ENCODE measurements at regions not wholly inside any gene's neighbourhood (a gene's known extent, or its start where the extent isn't known, plus 50 kb on each side); places are given as distances from the start of the nearest gene placed in this dataset.
"Not testable (repeated sequence)": the region's sequence is repeated elsewhere in the genome, so short reads cannot be mapped to it uniquely, and the experiment has no call there.

DNA sequence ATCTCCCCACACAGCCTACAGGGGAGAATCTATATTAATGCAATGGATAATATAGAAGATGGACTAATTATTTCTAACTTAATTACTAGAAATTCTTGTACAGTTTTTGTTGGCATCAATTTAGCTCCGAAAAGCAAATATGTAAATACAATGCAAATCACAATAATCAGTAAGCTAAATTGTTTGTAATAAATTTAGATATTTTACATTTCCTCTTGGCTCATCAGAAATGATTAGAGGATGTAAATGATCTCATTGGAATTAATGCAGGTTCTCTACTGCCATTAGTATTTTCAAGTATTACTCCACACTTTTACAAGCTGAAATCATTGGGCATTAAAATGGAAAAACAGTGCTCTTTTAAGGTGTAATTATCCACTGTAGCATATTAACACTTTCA is 741.8 kb upstream of the MIR17HG start:
- H3K27me3 ChIP-seq: no peaks in the 10 kb centered on the region
- H3K36me3 ChIP-seq: no peaks in the 10 kb centered on the region
- H3K27ac ChIP-seq: no peak overlapping the region
- ATAC-seq: no peak
- H3K9me3 ChIP-seq: no peaks in the 10 kb centered on the region
- 88 to 100% methylated on average over 1 of the region's 1 CpG for WGBS, 2 donors (ENCODE audit: low coverage in 1 of 2)
- no peak overlapping the region for H3K4me3 ChIP-seq
- no peaks in the 10 kb centered on the region for H3K4me1 ChIP-seq
- TF ChIP-seq EP300 (IDR thresholded peaks at IDR 0.05) (no peak), POLR2AphosphoS5 (IDR thresholded peaks at IDR 0.05) (no peak), POLR2A (IDR thresholded peaks at IDR 0.05) (no peak)
- TF ChIP-seq, protein P1, sequence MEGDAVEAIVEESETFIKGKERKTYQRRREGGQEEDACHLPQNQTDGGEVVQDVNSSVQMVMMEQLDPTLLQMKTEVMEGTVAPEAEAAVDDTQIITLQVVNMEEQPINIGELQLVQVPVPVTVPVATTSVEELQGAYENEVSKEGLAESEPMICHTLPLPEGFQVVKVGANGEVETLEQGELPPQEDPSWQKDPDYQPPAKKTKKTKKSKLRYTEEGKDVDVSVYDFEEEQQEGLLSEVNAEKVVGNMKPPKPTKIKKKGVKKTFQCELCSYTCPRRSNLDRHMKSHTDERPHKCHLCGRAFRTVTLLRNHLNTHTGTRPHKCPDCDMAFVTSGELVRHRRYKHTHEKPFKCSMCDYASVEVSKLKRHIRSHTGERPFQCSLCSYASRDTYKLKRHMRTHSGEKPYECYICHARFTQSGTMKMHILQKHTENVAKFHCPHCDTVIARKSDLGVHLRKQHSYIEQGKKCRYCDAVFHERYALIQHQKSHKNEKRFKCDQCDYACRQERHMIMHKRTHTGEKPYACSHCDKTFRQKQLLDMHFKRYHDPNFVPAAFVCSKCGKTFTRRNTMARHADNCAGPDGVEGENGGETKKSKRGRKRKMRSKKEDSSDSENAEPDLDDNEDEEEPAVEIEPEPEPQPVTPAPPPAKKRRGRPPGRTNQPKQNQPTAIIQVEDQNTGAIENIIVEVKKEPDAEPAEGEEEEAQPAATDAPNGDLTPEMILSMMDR (IDR thresholded peaks at IDR 0.05): no peak

DNA sequence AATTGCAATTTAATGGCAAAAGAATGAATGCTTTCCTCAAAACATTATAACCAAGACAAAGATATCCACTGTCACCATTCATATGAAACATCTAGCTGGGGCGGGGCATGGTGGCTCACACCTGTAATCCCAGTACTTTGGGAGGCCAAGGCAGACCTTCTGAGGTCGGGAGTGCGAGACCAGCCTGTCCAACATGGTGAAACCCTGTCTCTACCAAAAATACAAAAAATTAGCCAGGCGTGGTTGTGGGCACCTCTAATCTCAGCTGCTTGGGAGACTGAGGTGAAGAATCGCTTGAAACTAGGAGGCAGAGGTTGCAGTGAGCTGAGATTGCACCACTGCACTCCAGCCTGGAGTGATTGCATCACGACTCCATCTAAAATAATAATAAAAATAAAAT is 740.6 kb upstream of the MIR17HG start:
- not testable (repeated sequence) for H3K4me1 ChIP-seq, H3K27me3 ChIP-seq, H3K9me3 ChIP-seq, H3K27ac ChIP-seq, H3K36me3 ChIP-seq, ATAC-seq, H3K4me3 ChIP-seq
- WGBS, 2 donors (ENCODE audit: low coverage in 1 of 2): 78 to 89% methylated on average over 3 to 6 of the region's 6 CpGs

DNA sequence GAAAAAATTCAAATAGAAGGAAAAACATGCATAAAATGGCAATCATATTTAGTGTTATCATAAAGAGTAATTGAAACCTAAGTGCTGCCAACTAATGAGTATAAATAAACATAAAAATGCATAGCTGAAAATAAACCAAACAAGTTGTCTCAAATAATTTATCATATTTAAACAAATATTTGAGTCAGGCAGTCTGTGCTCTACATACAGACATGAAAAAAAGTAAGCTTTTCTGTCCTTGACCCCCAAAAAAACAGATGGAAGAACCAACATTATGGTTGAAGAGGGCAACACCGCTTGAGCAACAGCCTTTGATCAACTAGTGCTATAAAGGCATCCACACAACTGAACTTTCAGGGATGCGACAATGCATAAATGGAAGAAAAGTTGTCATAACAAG is 735.1 kb upstream of the MIR17HG start:
- Histone ChIP-seq H3K4me3 (no peak overlapping the region), H3K4me1 (no peaks in the 10 kb centered on the region), H3K27me3 (no peaks in the 10 kb centered on the region), H3K36me3 (no peaks in the 10 kb centered on the region), H3K9me3 (no peaks in the 10 kb centered on the region), H3K27ac (no peak overlapping the region)
- WGBS, 2 donors (ENCODE audit: low coverage in 1 of 2): 69 to 73% methylated on average over 2 of the region's 2 CpGs
- ATAC-seq: no peak
- TF ChIP-seq POLR2AphosphoS5 (IDR thresholded peaks at IDR 0.05) (no peak), POLR2A (IDR thresholded peaks at IDR 0.05) (no peak), EP300 (IDR thresholded peaks at IDR 0.05) (no peak)
- TF ChIP-seq, protein P1 (IDR thresholded peaks at IDR 0.05): no peak

GRCh38 chr13:90613076-90613795 is 734.3 kb upstream of the MIR17HG start:
- no peak overlapping the region for H3K4me3 ChIP-seq
- H3K36me3 ChIP-seq: no peaks in the 10 kb centered on the region
- no peaks in the 10 kb centered on the region for H3K4me1 ChIP-seq
- WGBS, 2 donors (ENCODE audit: low coverage in 1 of 2): 88 to 96% methylated on average over 6 to 12 of the region's 12 CpGs
- no peaks in the 10 kb centered on the region for H3K27me3 ChIP-seq
- H3K27ac ChIP-seq: no peak overlapping the region
- ATAC-seq: no peak
- H3K9me3 ChIP-seq: no peaks in the 10 kb centered on the region
- TF ChIP-seq POLR2A (IDR thresholded peaks at IDR 0.05) (no peak), EP300 (IDR thresholded peaks at IDR 0.05) (no peak), POLR2AphosphoS5 (IDR thresholded peaks at IDR 0.05) (no peak)
- TF ChIP-seq, protein P1 (IDR thresholded peaks at IDR 0.05): no peak

DNA sequence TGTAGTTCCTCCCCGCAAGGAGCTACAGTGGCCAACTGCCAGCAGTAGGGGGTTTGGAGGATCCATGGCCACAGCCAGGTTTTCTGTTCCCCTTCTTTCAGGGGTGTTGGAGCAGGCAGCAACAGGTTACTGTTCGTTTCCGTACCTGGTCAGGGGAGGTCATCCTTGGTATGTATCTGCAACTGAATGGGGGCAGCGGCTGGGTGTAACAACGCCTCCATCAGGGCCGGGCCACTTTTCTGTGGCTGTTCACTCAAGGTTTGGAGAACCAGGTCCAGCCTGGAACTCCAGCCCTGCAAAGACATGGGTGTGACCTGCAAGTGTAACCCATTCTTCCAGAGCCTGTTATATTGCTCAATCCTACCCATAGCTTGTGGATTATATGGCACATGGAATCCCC is 732.3 kb upstream of the MIR17HG start:
- no peaks in the 10 kb centered on the region for H3K27me3 ChIP-seq
- TF ChIP-seq, protein P1 (IDR thresholded peaks at IDR 0.05): no peak
- TF ChIP-seq POLR2AphosphoS5 (IDR thresholded peaks at IDR 0.05): no peak
- no peak for TF ChIP-seq EP300 (IDR thresholded peaks at IDR 0.05)
- no peak for TF ChIP-seq POLR2A (IDR thresholded peaks at IDR 0.05)
- no peak for ATAC-seq
- WGBS, 2 donors (ENCODE audit: low coverage in 1 of 2): no CpG with 5 or more reads among the region's 6 CpGs
- no peak overlapping the region for H3K4me3 ChIP-seq
- no peaks in the 10 kb centered on the region for H3K4me1 ChIP-seq
- no peaks in the 10 kb centered on the region for H3K9me3 ChIP-seq
- no peaks in the 10 kb centered on the region for H3K36me3 ChIP-seq
- no peak overlapping the region for H3K27ac ChIP-seq

Data from gastroesophageal sphincter (tissue), 4 donors.